Fibroblast of mammary gland (primary cell): ENCODE measurements at regions not wholly inside any gene's neighbourhood (a gene's known extent, or its start where the extent isn't known, plus 50 kb on each side); places are given as distances from the start of the nearest gene placed in this dataset.

ENCODE experiments used
- DNase-seq: peaks from one replicate; pipeline ENCODE4 v3.0.0-alpha.2; 2010; ENCODE audit warnings: low read depth
- H3K4me3 ChIP-seq: 2 replicates; pipeline ENCODE4 v1.5.1; 2011; ENCODE audit warnings: low read depth, mild to moderate bottlenecking, low read length, moderate library complexity; ENCODE audit not compliant: control insufficient read depth
- CTCF ChIP-seq: conservative IDR thresholded peaks from 2 replicates; pipeline ENCODE4 v1.5.1; 2011; ENCODE audit warnings: low read depth, low read length, inconsistent platforms; ENCODE audit not compliant: control insufficient read depth, insufficient read depth

DNA sequence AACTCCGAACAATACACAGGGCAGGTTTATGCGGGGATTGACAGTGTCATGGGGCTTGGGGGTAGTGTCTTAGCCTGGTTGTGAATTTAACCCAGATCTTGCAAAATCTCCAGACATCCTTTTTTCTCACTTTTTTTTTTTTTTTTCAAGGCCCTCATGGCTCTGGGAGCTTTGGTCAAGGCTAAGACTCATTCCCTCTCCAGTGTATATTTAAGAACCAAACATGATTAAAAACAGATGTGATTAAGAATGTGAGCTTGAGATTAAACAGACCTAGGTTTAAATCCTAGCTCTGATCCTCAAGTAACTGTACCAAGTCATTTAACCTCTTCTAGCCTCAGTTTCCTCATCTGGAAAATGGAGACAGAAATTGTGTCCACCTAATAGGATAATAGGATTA, 151.7 kb upstream of the FUT8 start:
- no peak for TF ChIP-seq CTCF
- peak; percentile 94 for DNase-seq
- no peak overlapping the region for H3K4me3 ChIP-seq

DNA sequence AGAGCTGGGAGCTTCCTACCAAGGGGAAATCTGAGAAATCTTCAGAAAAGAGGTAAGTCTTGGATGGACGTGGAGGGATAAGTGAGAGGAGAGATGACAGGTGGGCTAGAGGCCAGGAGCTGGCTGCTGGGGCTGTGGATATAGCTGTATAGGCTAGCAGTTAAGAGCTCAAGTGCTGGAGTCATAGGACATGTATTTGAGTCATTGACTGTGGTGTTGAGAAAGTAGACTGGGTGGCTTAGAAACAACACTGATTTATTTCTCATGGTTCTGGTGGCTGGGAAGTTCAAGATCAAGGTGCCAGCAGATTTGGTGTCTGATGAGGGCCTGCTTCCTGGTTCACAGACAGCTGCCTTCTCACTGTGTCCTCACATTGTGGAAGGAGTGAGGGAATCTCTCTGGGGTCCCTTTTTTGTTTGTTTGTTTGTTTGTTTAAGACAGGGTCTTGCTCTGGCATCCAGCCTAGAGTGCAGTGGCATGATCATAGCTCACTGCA, 151.1 kb upstream of the FUT8 start:
- DNase-seq, result peak; percentile 90
- TF ChIP-seq CTCF, result no peak
- no peak overlapping the region for H3K4me3 ChIP-seq

GRCh38 chr14:65261946-65262345, 150.6 kb upstream of the FUT8 start:
- no peak for TF ChIP-seq CTCF
- DNase-seq, result no peak
- no peak overlapping the region for H3K4me3 ChIP-seq

GRCh38 chr14:65263177-65263788, 149.2 kb upstream of the FUT8 start:
- TF ChIP-seq CTCF, result no peak
- no peak overlapping the region for H3K4me3 ChIP-seq
- DNase-seq, result peak; percentile 83

DNA sequence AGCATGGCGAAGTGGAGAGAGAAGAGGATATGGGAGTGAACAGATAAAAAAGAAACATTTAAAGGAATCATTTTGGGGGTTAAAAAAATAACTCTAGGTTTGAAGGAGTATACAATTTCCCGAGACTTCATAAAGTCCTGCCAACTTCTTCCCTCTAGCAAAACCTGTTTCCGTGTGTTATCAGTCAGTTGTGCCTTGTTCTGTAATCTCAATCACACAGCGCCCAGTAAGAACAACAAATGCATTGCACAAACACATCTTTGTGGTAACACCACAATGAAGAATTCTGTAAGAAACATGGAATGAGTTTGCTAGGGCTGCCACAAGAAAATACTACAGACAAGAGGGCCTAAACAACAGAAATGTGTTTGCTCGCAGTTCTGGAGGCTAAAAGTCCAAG, 144.7 kb upstream of the FUT8 start:
- no peak for DNase-seq
- H3K4me3 ChIP-seq, result no peak overlapping the region
- TF ChIP-seq CTCF, result no peak

DNA sequence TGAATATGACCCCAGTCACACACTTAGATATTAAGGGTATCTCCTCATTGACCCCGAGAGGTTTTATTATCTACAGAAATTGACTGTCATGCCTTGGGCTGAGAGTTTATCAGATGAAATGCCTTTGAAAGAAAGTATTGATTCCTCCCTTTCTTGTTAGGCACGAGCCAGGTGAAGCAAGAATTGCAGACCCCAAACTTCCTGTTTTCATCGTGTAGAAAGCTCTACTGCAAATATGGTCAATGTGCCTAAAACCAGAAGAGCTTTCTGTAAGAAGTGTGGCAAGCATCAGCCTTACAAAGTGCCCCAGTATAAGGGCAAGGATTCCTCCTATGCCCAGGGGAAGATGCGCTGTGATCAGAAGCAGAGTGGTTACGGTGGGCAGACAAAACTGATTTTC, 143.9 kb upstream of the FUT8 start:
- DNase-seq, result no peak
- no peak for TF ChIP-seq CTCF
- no peak overlapping the region for H3K4me3 ChIP-seq

- TF ChIP-seq CTCF, result no peak
- no peak overlapping the region for H3K4me3 ChIP-seq
- DNase-seq, result no peak
These were observed 142.8 kb upstream of the FUT8 start for GRCh38 chr14:65269732-65270131.
